ENCODE measurements at regions not wholly inside any gene's neighbourhood (a gene's known extent, or its start where the extent isn't known, plus 50 kb on each side); places are given as distances from the start of the nearest gene placed in this dataset.
"Not testable (repeated sequence)": the region's sequence is repeated elsewhere in the genome, so short reads cannot be mapped to it uniquely, and the experiment has no call there.

DNA sequence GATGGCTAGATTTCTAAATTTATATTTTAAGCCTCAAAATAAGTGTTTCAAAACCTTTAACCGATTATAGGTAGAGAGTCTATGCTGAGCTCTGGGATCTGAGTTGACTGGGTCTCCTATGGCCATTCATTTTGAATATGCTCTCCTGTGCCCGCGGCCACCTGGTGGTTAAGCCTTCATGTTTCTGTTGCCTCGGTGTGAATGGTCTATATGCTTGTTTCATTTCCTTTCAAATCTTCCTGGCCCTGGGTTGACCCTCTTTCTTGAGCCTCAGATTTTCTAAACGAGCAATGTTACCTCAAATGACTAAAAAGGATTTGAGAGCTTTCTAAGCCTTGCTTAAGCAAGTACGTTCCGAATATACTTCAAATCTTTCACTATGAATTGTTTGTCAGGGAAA lies 789.4 kb upstream of the KIRREL3 start:
- TF ChIP-seq, protein P1, sequence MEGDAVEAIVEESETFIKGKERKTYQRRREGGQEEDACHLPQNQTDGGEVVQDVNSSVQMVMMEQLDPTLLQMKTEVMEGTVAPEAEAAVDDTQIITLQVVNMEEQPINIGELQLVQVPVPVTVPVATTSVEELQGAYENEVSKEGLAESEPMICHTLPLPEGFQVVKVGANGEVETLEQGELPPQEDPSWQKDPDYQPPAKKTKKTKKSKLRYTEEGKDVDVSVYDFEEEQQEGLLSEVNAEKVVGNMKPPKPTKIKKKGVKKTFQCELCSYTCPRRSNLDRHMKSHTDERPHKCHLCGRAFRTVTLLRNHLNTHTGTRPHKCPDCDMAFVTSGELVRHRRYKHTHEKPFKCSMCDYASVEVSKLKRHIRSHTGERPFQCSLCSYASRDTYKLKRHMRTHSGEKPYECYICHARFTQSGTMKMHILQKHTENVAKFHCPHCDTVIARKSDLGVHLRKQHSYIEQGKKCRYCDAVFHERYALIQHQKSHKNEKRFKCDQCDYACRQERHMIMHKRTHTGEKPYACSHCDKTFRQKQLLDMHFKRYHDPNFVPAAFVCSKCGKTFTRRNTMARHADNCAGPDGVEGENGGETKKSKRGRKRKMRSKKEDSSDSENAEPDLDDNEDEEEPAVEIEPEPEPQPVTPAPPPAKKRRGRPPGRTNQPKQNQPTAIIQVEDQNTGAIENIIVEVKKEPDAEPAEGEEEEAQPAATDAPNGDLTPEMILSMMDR (IDR thresholded peaks at IDR 0.05): no peak
- ATAC-seq (ENCODE audit: low FRiP score) (no peak), DNase-seq (ENCODE audit: low spot score) (no peak)

- not testable (repeated sequence) for DNase-seq (ENCODE audit: low spot score); ATAC-seq (ENCODE audit: low FRiP score)
These were observed 772.4 kb upstream of the KIRREL3 start for GRCh38 chr11:127772938-127773337.

- not testable (repeated sequence) for DNase-seq (ENCODE audit: low spot score); ATAC-seq (ENCODE audit: low FRiP score)
These were observed 768.4 kb upstream of the KIRREL3 start for GRCh38 chr11:127768931-127769330.

DNA sequence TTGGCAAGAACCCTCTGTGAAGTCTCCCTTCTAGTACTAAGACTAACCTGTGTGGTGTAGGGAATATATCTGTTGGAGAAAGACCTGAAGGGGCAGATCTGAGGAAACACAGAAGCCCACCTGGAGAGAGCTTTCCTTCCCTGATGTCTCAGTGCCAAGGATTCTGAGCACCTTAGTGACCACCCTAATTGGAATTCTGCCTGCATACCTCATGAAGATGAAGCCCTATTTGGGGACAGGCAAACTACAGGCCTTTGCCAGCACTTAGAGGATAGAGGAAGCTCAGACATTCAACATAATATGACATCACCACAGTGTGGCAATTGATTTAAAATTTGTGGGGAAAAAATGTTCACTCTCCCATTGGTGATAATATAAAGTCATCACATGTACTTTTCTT lies 766.2 kb upstream of the KIRREL3 start:
- DNase-seq (ENCODE audit: low spot score): no peak
- no peak for ATAC-seq (ENCODE audit: low FRiP score)
- TF ChIP-seq, protein P1 (IDR thresholded peaks at IDR 0.05): no peak

GRCh38 chr11:127738771-127739286 lies 738.3 kb upstream of the KIRREL3 start:
- no peak for ATAC-seq (ENCODE audit: low FRiP score)

GRCh38 chr11:127737499-127737898 lies 736.9 kb upstream of the KIRREL3 start:
- TF ChIP-seq, protein P1 (IDR thresholded peaks at IDR 0.05): no peak
- no peak for ATAC-seq (ENCODE audit: low FRiP score)

More at GRCh38 chr11:127738771-127739286, 738.3 kb upstream of the KIRREL3 start:
- no peak for DNase-seq (ENCODE audit: low spot score)
- TF ChIP-seq, protein P1 (IDR thresholded peaks at IDR 0.05): no peak

GRCh38 chr11:127733552-127733951 lies 733.0 kb upstream of the KIRREL3 start:
- no peak for DNase-seq (ENCODE audit: low spot score)
- TF ChIP-seq, protein P1 (IDR thresholded peaks at IDR 0.05): no peak
- ATAC-seq (ENCODE audit: low FRiP score): no peak

More at GRCh38 chr11:127737499-127737898, 736.9 kb upstream of the KIRREL3 start:
- DNase-seq (ENCODE audit: low spot score): no peak

GRCh38 chr11:127726367-127726766 lies 725.8 kb upstream of the KIRREL3 start:
- no peak for ATAC-seq (ENCODE audit: low FRiP score)
- TF ChIP-seq, protein P1 (IDR thresholded peaks at IDR 0.05): no peak

More at GRCh38 chr11:127726367-127726766, 725.8 kb upstream of the KIRREL3 start:
- DNase-seq (ENCODE audit: low spot score): no peak

Measured in omental fat pad (tissue), 3 donors.